ENCODE measurements at regions not wholly inside any gene's neighbourhood (a gene's known extent, or its start where the extent isn't known, plus 50 kb on each side); places are given as distances from the start of the nearest gene placed in this dataset.

GRCh38 chr1:91076834-91077233 is 55.0 kb upstream of the ZNF644 start:
- no peak for TF ChIP-seq POLR2A (IDR thresholded peaks at IDR 0.05)
- TF ChIP-seq CTCF (IDR thresholded peaks at IDR 0.05), result no peak
- TF ChIP-seq POLR2AphosphoS5 (IDR thresholded peaks at IDR 0.05), result no peak
